Adrenal gland (tissue), 9 donors: ENCODE measurements at regions not wholly inside any gene's neighbourhood (a gene's known extent, or its start where the extent isn't known, plus 50 kb on each side); places are given as distances from the start of the nearest gene placed in this dataset.
"Not testable (repeated sequence)": the region's sequence is repeated elsewhere in the genome, so short reads cannot be mapped to it uniquely, and the experiment has no call there.

Experiments
- DNase-seq, 7 donors: peaks; one replicate each; pipeline ENCODE4 v3.0.0-alpha.2; 2019 to 2020
- H3K27ac ChIP-seq, 5 donors: fragments of 200-600 bp; sonication (generic) in 4 of 5; 1 replicate in 3 of 5; 2 replicates in 2 of 5; pipeline versions ENCODE4 v1.5.1 to v1.8.0; 2016 to 2020; ENCODE audit warnings: mild to moderate bottlenecking in 1 of 5
- H3K27me3 ChIP-seq: fragments of 200-600 bp; 2 replicates; pipeline ENCODE4 v1.8.0; 2021
- H3K36me3 ChIP-seq, 2 donors: fragments of 200-600 bp; replicated peaks in 1 of 2; 1 replicate in 1 of 2; 2 replicates in 1 of 2; pipeline versions ENCODE4 v1.5.1 to v1.8.0; 2018 to 2022
- H3K4me1 ChIP-seq, 2 donors: fragments of 200-600 bp; replicated peaks in 1 of 2; 1 replicate in 1 of 2; 2 replicates in 1 of 2; pipeline versions ENCODE4 v1.5.1 to v1.8.0; 2018 to 2021
- H3K4me3 ChIP-seq, 4 donors: fragments of 200-600 bp; sonication (generic) in 3 of 4; one replicate each; pipeline ENCODE4 v1.5.1; 2016 to 2018
- H3K9me3 ChIP-seq, 3 donors: fragments of 200-600 bp; sonication (generic) in 1 of 3; replicated peaks in 1 of 3; 1 replicate in 2 of 3; 2 replicates in 1 of 3; pipeline versions ENCODE4 v1.5.1 to v1.8.0; 2016 to 2021
- WGBS, 4 donors: extraction: QIAGEN DNeasy Blood & Tissue Kit in 2 of 4; methylation state at CpG; one replicate each; pipeline versions ENCODE4 v1.1.5 to v1.1.7; 2013 to 2017; 5-methylcytosine and 5-hydroxymethylcytosine counted together
- intact Hi-C, 2 donors: fragments of 100-400 bp; cut with DNase I; formaldehyde crosslinking; loops; one replicate each; pipeline versions ENCODE4 v1.14.1 to v1.15.0; 2022 to 2023
- donor health status: healthy with polysubstance abuse.
- donor health status: Bipolar disorder and iron deficiency.
- donor health status: DM: yes; HTN: yes; CAD: no.
- donor health status: DM: no; HTN: no; CAD: no.
- donor health status: DM: no; HTN: no; CAD: no.

DNA sequence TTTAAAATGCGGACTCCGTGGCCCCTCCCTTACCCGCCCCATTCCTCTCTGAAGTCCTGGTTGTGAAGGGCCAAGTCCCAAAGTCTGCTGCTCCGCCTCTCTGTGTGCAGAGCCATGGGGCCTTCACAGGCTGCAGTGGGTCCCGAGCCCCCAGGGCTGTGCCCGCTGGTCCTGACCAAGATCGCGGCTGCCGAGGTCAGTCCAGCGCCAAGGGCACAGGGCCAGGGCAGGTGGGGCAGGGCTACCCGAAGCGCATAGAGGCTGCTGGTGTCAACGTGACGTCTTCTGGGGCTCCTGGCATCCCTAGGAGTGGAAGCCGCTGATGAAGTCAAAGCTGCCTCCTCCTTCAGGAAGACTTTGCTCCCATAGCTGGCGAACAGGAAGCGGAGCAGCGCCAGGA is 858.8 kb downstream of the TUBA3C start:
- H3K9me3 ChIP-seq, H3K27me3 ChIP-seq, H3K4me1 ChIP-seq, H3K27ac ChIP-seq, H3K4me3 ChIP-seq, H3K36me3 ChIP-seq, intact Hi-C loops, DNase-seq: not testable (repeated sequence)
- 65 to 79% (median 72%) methylated on average over 3 to 16 of the region's 18 CpGs for WGBS, 4 donors

- H3K27ac ChIP-seq, H3K9me3 ChIP-seq, H3K4me1 ChIP-seq, H3K4me3 ChIP-seq, H3K36me3 ChIP-seq, H3K27me3 ChIP-seq, intact Hi-C loops, DNase-seq: not testable (repeated sequence)
Measured at GRCh38 chr13:18319653-18320052, 862.0 kb downstream of the TUBA3C start.

DNA sequence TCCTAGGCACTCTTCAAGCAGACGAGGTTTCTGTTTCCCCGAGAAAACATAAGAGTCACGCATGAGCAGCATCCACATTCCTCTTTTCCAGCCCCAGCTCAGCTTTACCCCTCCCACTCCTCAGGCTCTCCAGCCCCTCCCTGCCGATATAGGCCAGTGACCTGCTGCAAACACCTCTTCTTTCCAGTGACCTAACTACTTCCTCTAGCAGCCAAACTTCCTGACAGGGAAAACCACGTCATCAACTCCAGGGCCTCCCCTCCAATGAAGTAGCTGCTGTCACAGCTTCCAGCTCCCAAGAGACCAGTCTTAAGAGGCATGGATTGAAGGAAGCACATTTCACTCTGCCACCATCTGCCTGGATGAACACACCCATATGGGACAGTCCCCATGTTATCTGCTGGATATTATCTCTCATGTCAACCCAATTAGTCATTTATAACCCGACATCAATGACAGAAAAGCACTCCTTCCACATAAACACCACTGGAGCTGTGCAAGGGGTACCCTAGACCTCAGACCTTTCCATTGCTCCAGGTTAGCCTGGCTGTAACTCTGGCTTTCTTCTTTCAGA is 878.3 kb downstream of the TUBA3C start:
- H3K9me3 ChIP-seq, DNase-seq, H3K4me1 ChIP-seq, H3K36me3 ChIP-seq, H3K27me3 ChIP-seq, H3K4me3 ChIP-seq, intact Hi-C loops, H3K27ac ChIP-seq: not testable (repeated sequence)
- 57 to 75% (median 61%) methylated on average over 6 of the region's 6 CpGs for WGBS, 4 donors

DNA sequence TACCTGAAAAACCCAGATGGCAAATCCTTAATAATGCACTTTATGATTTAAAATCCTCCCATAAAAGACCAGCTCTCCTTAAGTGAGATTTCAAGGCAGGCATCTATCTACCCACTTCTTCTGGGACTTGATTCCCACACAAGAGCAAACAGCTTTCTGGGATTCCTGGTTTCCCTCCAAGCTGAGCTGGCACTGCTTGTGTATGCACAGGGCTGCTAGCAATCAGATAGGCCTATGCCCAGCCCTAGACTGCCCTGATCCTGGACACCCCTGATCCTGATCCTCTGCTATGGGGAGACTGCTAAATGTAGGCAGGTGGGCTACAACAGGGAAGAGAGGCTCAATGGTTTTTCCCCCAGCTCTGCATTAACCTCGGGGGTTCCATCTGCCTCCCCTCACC is 880.7 kb downstream of the TUBA3C start:
- H3K4me3 ChIP-seq, H3K36me3 ChIP-seq, H3K27me3 ChIP-seq, H3K9me3 ChIP-seq, DNase-seq, H3K4me1 ChIP-seq, H3K27ac ChIP-seq, intact Hi-C loops: not testable (repeated sequence)
- WGBS, 4 donors: 45 to 89% (median 63%) methylated on average over 1 of the region's 1 CpG

GRCh38 chr13:18297359-18297758 is 884.3 kb downstream of the TUBA3C start:
- not testable (repeated sequence) for H3K36me3 ChIP-seq, H3K27me3 ChIP-seq
- 57 to 70% (median 68%) methylated on average over 29 to 48 of the region's 48 CpGs for WGBS, 4 donors

GRCh38 chr13:18296617-18297016 is 885.0 kb downstream of the TUBA3C start:
- H3K27ac ChIP-seq, H3K9me3 ChIP-seq, DNase-seq, H3K27me3 ChIP-seq, H3K4me3 ChIP-seq, H3K4me1 ChIP-seq, intact Hi-C loops, H3K36me3 ChIP-seq: not testable (repeated sequence)
- WGBS, 4 donors: 67 to 89% (median 75%) methylated on average over 4 to 5 of the region's 7 CpGs

More at GRCh38 chr13:18297359-18297758, 884.3 kb downstream of the TUBA3C start:
- H3K9me3 ChIP-seq, H3K4me1 ChIP-seq, DNase-seq, H3K4me3 ChIP-seq, intact Hi-C loops, H3K27ac ChIP-seq: not testable (repeated sequence)

DNA sequence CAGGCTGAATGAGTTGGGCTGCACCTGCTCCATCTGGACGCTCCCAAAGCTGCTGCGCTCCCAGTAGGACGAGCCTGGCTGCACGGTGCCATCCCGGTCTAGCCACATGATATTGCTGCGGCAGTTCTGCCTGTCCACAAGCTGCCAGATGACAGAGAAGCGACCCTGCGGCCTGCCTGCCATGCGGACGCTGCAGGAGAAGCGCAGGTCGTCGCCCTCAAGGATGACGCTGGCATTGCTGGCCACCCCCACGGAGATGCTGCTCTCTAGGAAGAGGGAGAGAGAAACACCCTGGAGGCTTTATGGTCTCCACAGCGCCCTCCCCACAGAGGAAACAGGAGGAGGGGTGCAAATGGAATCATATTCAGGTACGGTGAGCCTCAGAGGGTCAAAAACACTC is 887.3 kb downstream of the TUBA3C start:
- WGBS, 4 donors: 40 to 76% (median 64%) methylated on average over 1 to 16 of the region's 17 CpGs
- H3K27ac ChIP-seq, H3K27me3 ChIP-seq, DNase-seq, H3K9me3 ChIP-seq, intact Hi-C loops, H3K4me1 ChIP-seq, H3K4me3 ChIP-seq, H3K36me3 ChIP-seq: not testable (repeated sequence)

DNA sequence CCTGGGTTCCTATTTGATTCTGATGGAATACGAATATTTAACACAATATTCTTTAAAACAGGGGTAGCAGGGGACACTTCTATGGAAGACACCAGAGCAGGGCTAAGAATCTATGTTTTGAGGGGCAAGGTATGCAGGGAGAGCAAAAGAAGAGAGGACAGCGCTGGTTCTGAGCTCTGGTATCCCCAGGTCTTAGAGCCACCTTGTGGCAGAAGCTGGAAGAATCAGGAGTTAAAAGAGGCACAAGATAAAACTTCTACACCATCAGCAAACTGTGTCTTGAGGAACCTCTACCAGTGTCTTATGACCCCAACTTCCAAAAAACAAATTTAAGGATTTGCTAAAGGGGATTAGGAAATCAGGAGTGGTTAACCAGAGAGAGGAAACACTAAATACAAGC is 894.8 kb downstream of the TUBA3C start:
- intact Hi-C loops, DNase-seq, H3K9me3 ChIP-seq, H3K4me3 ChIP-seq, H3K27ac ChIP-seq, H3K4me1 ChIP-seq, H3K36me3 ChIP-seq, H3K27me3 ChIP-seq: not testable (repeated sequence)
- 14 to 19% (median 18%) methylated on average over 1 to 2 of the region's 2 CpGs for WGBS, 4 donors

- not testable (repeated sequence) for DNase-seq
Measured at GRCh38 chr13:18285663-18286062, 896.0 kb downstream of the TUBA3C start.

GRCh38 chr13:18284040-18284439 is 897.6 kb downstream of the TUBA3C start:
- intact Hi-C loops, DNase-seq, H3K27me3 ChIP-seq, H3K27ac ChIP-seq, H3K36me3 ChIP-seq, H3K9me3 ChIP-seq, H3K4me1 ChIP-seq, H3K4me3 ChIP-seq: not testable (repeated sequence)
- 53 to 71% (median 65%) methylated on average over 2 to 3 of the region's 5 CpGs for WGBS, 4 donors

More at GRCh38 chr13:18285663-18286062, 896.0 kb downstream of the TUBA3C start:
- intact Hi-C loops, H3K36me3 ChIP-seq, H3K27ac ChIP-seq, H3K4me1 ChIP-seq, H3K4me3 ChIP-seq, H3K9me3 ChIP-seq, H3K27me3 ChIP-seq: not testable (repeated sequence)
- WGBS, 4 donors: 73 to 76% (median 76%) methylated on average over 4 of the region's 4 CpGs; no CpG with 5 or more reads in 1 of the 4 donors

- DNase-seq, H3K4me1 ChIP-seq, H3K27ac ChIP-seq, intact Hi-C loops, H3K27me3 ChIP-seq, H3K9me3 ChIP-seq, H3K36me3 ChIP-seq, H3K4me3 ChIP-seq: not testable (repeated sequence)
- 16 to 47% (median 23%) methylated on average over 1 to 3 of the region's 6 CpGs for WGBS, 4 donors
Measured at GRCh38 chr13:18281829-18282597, 899.6 kb downstream of the TUBA3C start.
